H9 (cell line): ENCODE measurements at regions not wholly inside any gene's neighbourhood (a gene's known extent, or its start where the extent isn't known, plus 50 kb on each side); places are given as distances from the start of the nearest gene placed in this dataset.

Source experiments
- DNase-seq: peaks from one replicate; pipeline ENCODE4 v3.0.0-alpha.2; 2017
- H2AFZ ChIP-seq: one replicate; pipeline ENCODE4 v1.6.1; 2013; ENCODE audit warnings: mild to moderate bottlenecking, low read length, control low read depth, moderate library complexity
- H2AK5ac ChIP-seq: 2 replicates; pipeline ENCODE4 v1.6.1; 2013; ENCODE audit warnings: low read length, control low read depth, mixed read lengths; ENCODE audit not compliant: insufficient read length
- H2BK120ac ChIP-seq: one replicate; pipeline ENCODE4 v1.6.1; 2013; ENCODE audit warnings: low read depth, mild to moderate bottlenecking, low read length, control low read depth, inconsistent platforms; ENCODE audit not compliant: poor library complexity, severe bottlenecking
- H2BK12ac ChIP-seq: 2 replicates; pipeline ENCODE4 v1.6.1; 2013; ENCODE audit warnings: low read length, control low read depth, mixed read lengths, low read depth; ENCODE audit not compliant: insufficient read length
- H2BK15ac ChIP-seq: 2 replicates; pipeline ENCODE4 v1.6.1; 2013; ENCODE audit warnings: low read depth, low read length, control low read depth
- H2BK20ac ChIP-seq: one replicate; pipeline ENCODE4 v1.6.1; 2013; ENCODE audit warnings: low read depth, mild to moderate bottlenecking, low read length, control low read depth, inconsistent platforms; ENCODE audit not compliant: poor library complexity, severe bottlenecking
- H2BK5ac ChIP-seq: 2 replicates; pipeline ENCODE4 v1.6.1; 2013; ENCODE audit warnings: low read length, control low read depth, mixed read lengths; ENCODE audit not compliant: insufficient read length
- H3K14ac ChIP-seq: 2 replicates; pipeline ENCODE4 v1.6.1; 2013; ENCODE audit warnings: low read length, control low read depth; ENCODE audit not compliant: insufficient read depth
- H3K18ac ChIP-seq: 2 replicates; pipeline ENCODE4 v1.6.1; 2013; ENCODE audit warnings: low read depth, mild to moderate bottlenecking, mixed read lengths, low read length, control low read depth; ENCODE audit not compliant: insufficient read length
- H3K23ac ChIP-seq: 2 replicates; pipeline ENCODE4 v1.6.1; 2013; ENCODE audit warnings: low read length, control low read depth, mixed read lengths, low read depth; ENCODE audit not compliant: insufficient read length
- H3K23me2 ChIP-seq: 2 replicates; pipeline ENCODE4 v1.6.1; 2013; ENCODE audit warnings: low read depth, mild to moderate bottlenecking, mixed read lengths, low read length, control low read depth; ENCODE audit not compliant: insufficient read length, poor library complexity, severe bottlenecking
- H3K27ac ChIP-seq: 2 replicates; pipeline ENCODE4 v1.5.1; 2013; ENCODE audit warnings: low read length, control low read depth, mixed read lengths, low read depth; ENCODE audit not compliant: insufficient read length
- H3K27me3 ChIP-seq: 2 replicates; pipeline ENCODE4 v1.6.1; 2013; ENCODE audit warnings: low read length, control low read depth, inconsistent platforms; ENCODE audit not compliant: insufficient read depth
- H3K4ac ChIP-seq: 2 replicates; pipeline ENCODE4 v1.6.1; 2013; ENCODE audit warnings: low read depth, mild to moderate bottlenecking, control low read depth, inconsistent platforms, low read length, moderate library complexity
- H3K4me1 ChIP-seq: 2 replicates; pipeline ENCODE4 v1.6.1; 2013; ENCODE audit warnings: low read length, control low read depth, inconsistent platforms; ENCODE audit not compliant: insufficient read depth
- H3K4me2 ChIP-seq: 2 replicates; pipeline ENCODE4 v1.6.1; 2013; ENCODE audit warnings: low read length, control low read depth, mixed read lengths; ENCODE audit not compliant: insufficient read length, insufficient read depth
- H3K56ac ChIP-seq: 2 replicates; pipeline ENCODE4 v1.6.1; 2013; ENCODE audit warnings: low read depth, mild to moderate bottlenecking, mixed read lengths, low read length, control low read depth; ENCODE audit not compliant: insufficient read length
- H3K79me1 ChIP-seq: 2 replicates; pipeline ENCODE4 v1.6.1; 2013; ENCODE audit warnings: low read depth, mild to moderate bottlenecking, moderate library complexity, low read length, control low read depth, inconsistent platforms; ENCODE audit not compliant: insufficient read depth, poor library complexity, severe bottlenecking
- H3K79me2 ChIP-seq: 2 replicates; pipeline ENCODE4 v1.6.1; 2013; ENCODE audit warnings: low read length, control low read depth, inconsistent platforms; ENCODE audit not compliant: insufficient read depth
- H3K9ac ChIP-seq: 2 replicates; pipeline ENCODE4 v1.6.1; 2013; ENCODE audit warnings: low read length, control low read depth, mixed read lengths; ENCODE audit not compliant: insufficient read length; ENCODE audit errors: extremely low read depth
- H3K9me3 ChIP-seq: one replicate; pipeline ENCODE4 v1.6.1; 2013; ENCODE audit warnings: low read depth, low read length, inconsistent platforms; ENCODE audit not compliant: control insufficient read depth
- H3T11ph ChIP-seq: one replicate; pipeline ENCODE4 v1.6.1; 2013; ENCODE audit warnings: mild to moderate bottlenecking, low read length, control low read depth, inconsistent platforms
- H4K20me1 ChIP-seq: one replicate; pipeline ENCODE4 v1.6.1; 2013; ENCODE audit not compliant: control insufficient read depth, insufficient read length, insufficient read depth
- H4K5ac ChIP-seq: 2 replicates; pipeline ENCODE4 v1.6.1; 2013; ENCODE audit warnings: low read depth, mild to moderate bottlenecking, mixed read lengths, low read length, control low read depth; ENCODE audit not compliant: insufficient read length
- H4K8ac ChIP-seq: replicated peaks from 2 replicates; pipeline ENCODE4 v1.6.1; 2013; ENCODE audit warnings: low read length, control low read depth, mixed read lengths, low read depth; ENCODE audit not compliant: insufficient read length
- H4K91ac ChIP-seq: 2 replicates; pipeline ENCODE4 v1.6.1; 2013; ENCODE audit warnings: low read depth, mild to moderate bottlenecking, moderate library complexity, mixed read lengths, low read length, control low read depth; ENCODE audit not compliant: insufficient read length
- H3K27ac Mint-ChIP-seq, 3 experiments: 2 replicates in 2 of 3; 3 replicates in 1 of 3; pipeline ENCODE4 v1.8.0; 2020 to 2021; ENCODE audit warnings: mixed read lengths in 3 of 3, mild to moderate bottlenecking in 1 of 3, moderate library complexity in 1 of 3
- H3K27me3 Mint-ChIP-seq: 2 replicates; pipeline ENCODE4 v1.8.0; 2021; ENCODE audit warnings: low read depth, mild to moderate bottlenecking, moderate library complexity, mixed read lengths
- H3K36me3 Mint-ChIP-seq, 3 experiments: 2 replicates in 2 of 3; 3 replicates in 1 of 3; pipeline ENCODE4 v1.8.0; 2020 to 2021; ENCODE audit warnings: low read depth in 3 of 3, mixed read lengths in 3 of 3; ENCODE audit not compliant: insufficient read depth in 1 of 3
- H3K4me1 Mint-ChIP-seq, 2 experiments: 2 replicates each; pipeline ENCODE4 v1.8.0; 2020; ENCODE audit warnings: mixed read lengths in 2 of 2
- H3K4me3 Mint-ChIP-seq, 2 experiments: 2 replicates in 1 of 2; 3 replicates in 1 of 2; pipeline ENCODE4 v1.8.0; 2020 to 2021; ENCODE audit warnings: mild to moderate bottlenecking in 2 of 2, mixed read lengths in 2 of 2, moderate library complexity in 1 of 2
- H3K9me3 Mint-ChIP-seq, 2 experiments: 2 replicates in 1 of 2; 3 replicates in 1 of 2; pipeline ENCODE4 v1.8.0; 2020; ENCODE audit warnings: mild to moderate bottlenecking in 2 of 2, mixed read lengths in 2 of 2, moderate library complexity in 1 of 2
- CTCF ChIP-seq: fragments of 200-600 bp; sonication (generic); conservative IDR thresholded peaks from 3 replicates; pipeline ENCODE4 v1.8.0; 2021; ENCODE audit warnings: antibody characterized with exemption, mild to moderate bottlenecking
- WGBS: extraction: QIAGEN DNeasy Blood & Tissue Kit; methylation state at CpG from one replicate; pipeline ENCODE4 v1.1.7; 2013; ENCODE audit warnings: missing lambda C conversion rate, low lambda C conversion rate, mixed read lengths; ENCODE audit not compliant: insufficient read length; ENCODE audit errors: extremely low coverage; 5-methylcytosine and 5-hydroxymethylcytosine counted together

- Histone ChIP-seq H3K79me1 (no peaks in the 10 kb centered on the region), H3K23me2 (no peaks in the 10 kb centered on the region), H3K23ac (no peak overlapping the region), H3T11ph (no peak overlapping the region), H3K9ac (no peak overlapping the region), H2BK120ac (no peak overlapping the region), H2AK5ac (no peak overlapping the region), H4K91ac (no peak overlapping the region), H3K27me3 (no peaks in the 10 kb centered on the region), H3K4me1 (no peaks in the 10 kb centered on the region), H4K5ac (no peak overlapping the region), H3K27ac (no peak overlapping the region), H3K79me2 (no peaks in the 10 kb centered on the region), H3K4me2 (no peak overlapping the region), H3K18ac (no peak overlapping the region), H3K4ac (no peak overlapping the region), H4K8ac (no peak overlapping the region), H2BK20ac (no peak overlapping the region), H3K9me3 (no peaks in the 10 kb centered on the region), H3K56ac (no peak overlapping the region), H2BK12ac (no peak overlapping the region), H4K20me1 (no peaks in the 10 kb centered on the region), H2BK5ac (no peak overlapping the region), H3K14ac (no peak overlapping the region), H2BK15ac (no peak overlapping the region), H2AFZ (no peak overlapping the region)
- no peaks in the 10 kb centered on the region for H3K27me3 Mint-ChIP-seq
- no peaks in the 10 kb centered on the region for H3K4me1 Mint-ChIP-seq
- TF ChIP-seq CTCF = no peak
- no peak overlapping the region for H3K27ac Mint-ChIP-seq
- no CpG with 5 or more reads among the region's 5 CpGs for WGBS
- H3K36me3 Mint-ChIP-seq = no peaks in the 10 kb centered on the region
- no peak overlapping the region for H3K4me3 Mint-ChIP-seq
- H3K9me3 Mint-ChIP-seq = no peaks in the 10 kb centered on the region
- no peak for DNase-seq
These were observed 380.2 kb downstream of the CDH10 start for GRCh38 chr5:24264547-24264946.
